ENCODE measurements at regions not wholly inside any gene's neighbourhood (a gene's known extent, or its start where the extent isn't known, plus 50 kb on each side); places are given as distances from the start of the nearest gene placed in this dataset.

GRCh38 chr1:232899839-232900238 lies 50.6 kb upstream of the NTPCR start:
- in situ Hi-C loops (cut with MboI; ENCODE audit: low pct_unique_long_range_greater_than_20kb, low sequenced_read_pairs, unreplicated experiment) = no loop called here
- no peak for DNase-seq (ENCODE audit: low spot score)
- no peak for TF ChIP-seq CTCF (IDR thresholded peaks at IDR 0.05; ENCODE audit: extremely low read depth, insufficient read depth, missing control alignments)
